Esophagus muscularis mucosa (tissue), 3 donors: ENCODE measurements at regions not wholly inside any gene's neighbourhood (a gene's known extent, or its start where the extent isn't known, plus 50 kb on each side); places are given as distances from the start of the nearest gene placed in this dataset.

ENCODE experiments used
- POLR2A ChIP-seq: fragments of 450-650 bp; IDR thresholded peaks from one replicate; pipeline ENCODE4 v1.6.1; 2017; ENCODE audit warnings: antibody characterized with exemption, moderate library complexity, mild to moderate bottlenecking, low read depth
- TF ChIP-seq, protein P1 (sequence below), 3 experiments: fragments of 200-600 bp in 2 of 3; fragments of 450-650 bp in 1 of 3; sonication (generic) in 2 of 3; IDR thresholded peaks; one replicate each; pipeline ENCODE4 v1.5.1; 2017 to 2019; ENCODE audit warnings: antibody characterized with exemption in 3 of 3, mild to moderate bottlenecking in 2 of 3, moderate library complexity in 1 of 3

- TF ChIP-seq, protein P1, sequence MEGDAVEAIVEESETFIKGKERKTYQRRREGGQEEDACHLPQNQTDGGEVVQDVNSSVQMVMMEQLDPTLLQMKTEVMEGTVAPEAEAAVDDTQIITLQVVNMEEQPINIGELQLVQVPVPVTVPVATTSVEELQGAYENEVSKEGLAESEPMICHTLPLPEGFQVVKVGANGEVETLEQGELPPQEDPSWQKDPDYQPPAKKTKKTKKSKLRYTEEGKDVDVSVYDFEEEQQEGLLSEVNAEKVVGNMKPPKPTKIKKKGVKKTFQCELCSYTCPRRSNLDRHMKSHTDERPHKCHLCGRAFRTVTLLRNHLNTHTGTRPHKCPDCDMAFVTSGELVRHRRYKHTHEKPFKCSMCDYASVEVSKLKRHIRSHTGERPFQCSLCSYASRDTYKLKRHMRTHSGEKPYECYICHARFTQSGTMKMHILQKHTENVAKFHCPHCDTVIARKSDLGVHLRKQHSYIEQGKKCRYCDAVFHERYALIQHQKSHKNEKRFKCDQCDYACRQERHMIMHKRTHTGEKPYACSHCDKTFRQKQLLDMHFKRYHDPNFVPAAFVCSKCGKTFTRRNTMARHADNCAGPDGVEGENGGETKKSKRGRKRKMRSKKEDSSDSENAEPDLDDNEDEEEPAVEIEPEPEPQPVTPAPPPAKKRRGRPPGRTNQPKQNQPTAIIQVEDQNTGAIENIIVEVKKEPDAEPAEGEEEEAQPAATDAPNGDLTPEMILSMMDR (IDR thresholded peaks at IDR 0.05) = no peak
- TF ChIP-seq POLR2A = no peak
These were observed 428.3 kb upstream of the RASGRP1 start for GRCh38 chr15:38992930-38993329.
